ENCODE measurements at regions not wholly inside any gene's neighbourhood (a gene's known extent, or its start where the extent isn't known, plus 50 kb on each side); places are given as distances from the start of the nearest gene placed in this dataset.

- H3K36me3 Mint-ChIP-seq (ENCODE audit: insufficient read depth), result no peaks in the 10 kb centered on the region
- DNase-seq (no peak), ATAC-seq (replicated peaks) (no peak)
- no peak overlapping the region for H3K4me3 Mint-ChIP-seq
- H3K27me3 Mint-ChIP-seq, result peaks cover 0 to 6% of the 10 kb centered on the region in 2 donors
- H3K27ac Mint-ChIP-seq, result no peak overlapping the region
- H3K9me3 Mint-ChIP-seq, result no peaks in the 10 kb centered on the region
- H3K4me1 Mint-ChIP-seq (ENCODE audit: low read depth in 2 of 2), result no peaks in the 10 kb centered on the region
Measured at GRCh38 chrX:118167361-118167760, 50.8 kb upstream of the KLHL13 start.

- Mint-ChIP-seq H3K4me1 (ENCODE audit: low read depth in 2 of 2) (no peaks in the 10 kb centered on the region), H3K9me3 (no peaks in the 10 kb centered on the region), H3K27ac (no peak overlapping the region), H3K36me3 (ENCODE audit: insufficient read depth) (no peaks in the 10 kb centered on the region), H3K27me3 (peaks cover 0 to 6% of the 10 kb centered on the region in 2 donors), H3K4me3 (no peak overlapping the region)
- DNase-seq (no peak), ATAC-seq (replicated peaks) (no peak)
Measured at GRCh38 chrX:118171356-118171755, 54.7 kb upstream of the KLHL13 start.

GRCh38 chrX:118174516-118175098, 58.0 kb upstream of the KLHL13 start:
- Mint-ChIP-seq H3K27ac (no peak overlapping the region), H3K4me3 (no peak overlapping the region), H3K9me3 (no peaks in the 10 kb centered on the region), H3K27me3 (no peaks in the 10 kb centered on the region), H3K36me3 (ENCODE audit: insufficient read depth) (no peaks in the 10 kb centered on the region), H3K4me1 (ENCODE audit: low read depth in 2 of 2) (no peaks in the 10 kb centered on the region)
- ATAC-seq (replicated peaks), result no peak
- DNase-seq, result no peak

GRCh38 chrX:118177708-118178107, 61.1 kb upstream of the KLHL13 start:
- no peak overlapping the region for H3K4me3 Mint-ChIP-seq
- H3K36me3 Mint-ChIP-seq (ENCODE audit: insufficient read depth), result no peaks in the 10 kb centered on the region
- no peak for DNase-seq
- no peak overlapping the region for H3K27ac Mint-ChIP-seq
- H3K4me1 Mint-ChIP-seq (ENCODE audit: low read depth in 2 of 2), result no peaks in the 10 kb centered on the region
- no peaks in the 10 kb centered on the region for H3K27me3 Mint-ChIP-seq
- ATAC-seq (replicated peaks), result no peak
- no peaks in the 10 kb centered on the region for H3K9me3 Mint-ChIP-seq

- Mint-ChIP-seq H3K4me3 (no peak overlapping the region), H3K9me3 (no peaks in the 10 kb centered on the region), H3K27me3 (no peaks in the 10 kb centered on the region), H3K27ac (no peak overlapping the region), H3K4me1 (ENCODE audit: low read depth in 2 of 2) (no peaks in the 10 kb centered on the region), H3K36me3 (ENCODE audit: insufficient read depth) (no peaks in the 10 kb centered on the region)
- no peak for DNase-seq
- ATAC-seq (replicated peaks), result no peak
Measured at GRCh38 chrX:118178450-118178849, 61.8 kb upstream of the KLHL13 start.

GRCh38 chrX:118179161-118179560, 62.6 kb upstream of the KLHL13 start:
- H3K27ac Mint-ChIP-seq, result no peak overlapping the region
- H3K9me3 Mint-ChIP-seq, result no peaks in the 10 kb centered on the region
- ATAC-seq (replicated peaks), result no peak
- H3K36me3 Mint-ChIP-seq (ENCODE audit: insufficient read depth), result no peaks in the 10 kb centered on the region
- H3K27me3 Mint-ChIP-seq, result no peaks in the 10 kb centered on the region
- DNase-seq, result no peak
- H3K4me1 Mint-ChIP-seq (ENCODE audit: low read depth in 2 of 2), result no peaks in the 10 kb centered on the region
- H3K4me3 Mint-ChIP-seq, result no peak overlapping the region

GRCh38 chrX:118179718-118180117, 63.1 kb upstream of the KLHL13 start:
- H3K27me3 Mint-ChIP-seq, result no peaks in the 10 kb centered on the region
- no peak for ATAC-seq (replicated peaks)
- no peak overlapping the region for H3K27ac Mint-ChIP-seq
- H3K4me3 Mint-ChIP-seq, result no peak overlapping the region
- DNase-seq, result no peak
- H3K4me1 Mint-ChIP-seq (ENCODE audit: low read depth in 2 of 2), result no peaks in the 10 kb centered on the region
- H3K36me3 Mint-ChIP-seq (ENCODE audit: insufficient read depth), result no peaks in the 10 kb centered on the region
- H3K9me3 Mint-ChIP-seq, result no peaks in the 10 kb centered on the region

GRCh38 chrX:118181030-118181429, 64.4 kb upstream of the KLHL13 start:
- Mint-ChIP-seq H3K4me1 (ENCODE audit: low read depth in 2 of 2) (no peaks in the 10 kb centered on the region), H3K27me3 (no peaks in the 10 kb centered on the region), H3K4me3 (no peak overlapping the region), H3K36me3 (ENCODE audit: insufficient read depth) (no peaks in the 10 kb centered on the region), H3K27ac (no peak overlapping the region), H3K9me3 (no peaks in the 10 kb centered on the region)
- ATAC-seq (replicated peaks) (no peak), DNase-seq (no peak)

GRCh38 chrX:118182025-118182424, 65.4 kb upstream of the KLHL13 start:
- Mint-ChIP-seq H3K9me3 (no peaks in the 10 kb centered on the region), H3K4me3 (no peak overlapping the region), H3K36me3 (ENCODE audit: insufficient read depth) (no peaks in the 10 kb centered on the region), H3K27ac (no peak overlapping the region), H3K27me3 (no peaks in the 10 kb centered on the region), H3K4me1 (ENCODE audit: low read depth in 2 of 2) (no peaks in the 10 kb centered on the region)
- no peak for ATAC-seq (replicated peaks)
- no peak for DNase-seq

- H3K4me1 Mint-ChIP-seq (ENCODE audit: low read depth in 2 of 2), result no peaks in the 10 kb centered on the region
- H3K9me3 Mint-ChIP-seq, result no peaks in the 10 kb centered on the region
- DNase-seq, result no peak
- no peaks in the 10 kb centered on the region for H3K36me3 Mint-ChIP-seq (ENCODE audit: insufficient read depth)
- no peak overlapping the region for H3K4me3 Mint-ChIP-seq
- ATAC-seq (replicated peaks), result no peak
- H3K27ac Mint-ChIP-seq, result no peak overlapping the region
- H3K27me3 Mint-ChIP-seq, result no peaks in the 10 kb centered on the region
Measured at GRCh38 chrX:118182681-118183080, 66.1 kb upstream of the KLHL13 start.

GRCh38 chrX:118183606-118184005, 67.0 kb upstream of the KLHL13 start:
- Mint-ChIP-seq H3K4me3 (no peak overlapping the region), H3K9me3 (no peaks in the 10 kb centered on the region), H3K27ac (no peak overlapping the region), H3K27me3 (peaks cover 0 to 1% of the 10 kb centered on the region in 2 donors), H3K4me1 (ENCODE audit: low read depth in 2 of 2) (no peaks in the 10 kb centered on the region), H3K36me3 (ENCODE audit: insufficient read depth) (no peaks in the 10 kb centered on the region)
- DNase-seq (no peak), ATAC-seq (replicated peaks) (no peak)

- no peaks in the 10 kb centered on the region for H3K36me3 Mint-ChIP-seq (ENCODE audit: insufficient read depth)
- ATAC-seq (replicated peaks) (no peak), DNase-seq (no peak)
- no peaks in the 10 kb centered on the region for H3K9me3 Mint-ChIP-seq
- no peak overlapping the region for H3K27ac Mint-ChIP-seq
- no peak overlapping the region for H3K4me3 Mint-ChIP-seq
- no peaks in the 10 kb centered on the region for H3K4me1 Mint-ChIP-seq (ENCODE audit: low read depth in 2 of 2)
- peaks cover 0 to 6% of the 10 kb centered on the region in 2 donors for H3K27me3 Mint-ChIP-seq
Measured at GRCh38 chrX:118187100-118187499, 70.5 kb upstream of the KLHL13 start.

- no peaks in the 10 kb centered on the region for H3K9me3 Mint-ChIP-seq
- ATAC-seq (replicated peaks), result no peak
- H3K27me3 Mint-ChIP-seq, result peaks cover 0 to 6% of the 10 kb centered on the region in 2 donors
- no peaks in the 10 kb centered on the region for H3K36me3 Mint-ChIP-seq (ENCODE audit: insufficient read depth)
- no peaks in the 10 kb centered on the region for H3K4me1 Mint-ChIP-seq (ENCODE audit: low read depth in 2 of 2)
- H3K27ac Mint-ChIP-seq, result no peak overlapping the region
- DNase-seq, result no peak
- H3K4me3 Mint-ChIP-seq, result no peak overlapping the region
Measured at GRCh38 chrX:118189000-118189399, 72.4 kb upstream of the KLHL13 start.

GRCh38 chrX:118189628-118190027, 73.0 kb upstream of the KLHL13 start:
- H3K4me1 Mint-ChIP-seq (ENCODE audit: low read depth in 2 of 2), result no peaks in the 10 kb centered on the region
- H3K4me3 Mint-ChIP-seq, result no peak overlapping the region
- H3K27ac Mint-ChIP-seq, result no peak overlapping the region
- peaks cover 0 to 6% of the 10 kb centered on the region in 2 donors for H3K27me3 Mint-ChIP-seq
- ATAC-seq (replicated peaks) (no peak), DNase-seq (no peak)
- no peaks in the 10 kb centered on the region for H3K9me3 Mint-ChIP-seq
- no peaks in the 10 kb centered on the region for H3K36me3 Mint-ChIP-seq (ENCODE audit: insufficient read depth)

GRCh38 chrX:118197730-118198129, 81.1 kb upstream of the KLHL13 start:
- no peaks in the 10 kb centered on the region for H3K4me1 Mint-ChIP-seq (ENCODE audit: low read depth in 2 of 2)
- H3K36me3 Mint-ChIP-seq (ENCODE audit: insufficient read depth), result no peaks in the 10 kb centered on the region

More at GRCh38 chrX:118197730-118198129, 81.1 kb upstream of the KLHL13 start:
- H3K9me3 Mint-ChIP-seq, result no peaks in the 10 kb centered on the region
- H3K4me3 Mint-ChIP-seq, result no peak overlapping the region
- no peak overlapping the region for H3K27ac Mint-ChIP-seq
- no peak for ATAC-seq (replicated peaks)
- H3K27me3 Mint-ChIP-seq, result peaks cover 0 to 8% of the 10 kb centered on the region in 2 donors
- DNase-seq, result no peak

Data from effector memory CD8-positive, alpha-beta T cell (primary cell).